HepG2 (cell line): ENCODE measurements at regions not wholly inside any gene's neighbourhood (a gene's known extent, or its start where the extent isn't known, plus 50 kb on each side); places are given as distances from the start of the nearest gene placed in this dataset.

Experiments
- ATAC-seq: fragments of 200-7000 bp; cut with Tn5 transposase; 3 replicates; pipeline ENCODE4 v1.9.1; 2020; ENCODE audit warnings: mild to moderate bottlenecking, moderate library complexity
- BruUV-seq: library from RNA; stranded (reverse); fragments of 400-500 nt; replicated peaks from 2 replicates; lab custom pipeline; 2021; lab: Mats Ljungman, UMichigan
- CTCF ChIA-PET: fragments of 300-600 bp; formaldehyde crosslinking; extraction: SDS; loops from one replicate; lab custom pipeline; 2021; ENCODE audit warnings: low total read pairs, inconsistent platforms, low intra/inter-chr PET ratio; lab: Yijun Ruan, JAX
- POLR2A ChIA-PET: fragments of 350-600 bp; sonication (Branson Sonifier 250); formaldehyde crosslinking; loops from one replicate; lab custom pipeline; 2020; ENCODE audit warnings: antibody characterized with exemption, inconsistent platforms; lab: Yijun Ruan, JAX
- DNase-seq: peaks from one replicate; pipeline ENCODE4 v3.0.0-alpha.2; 2015; ENCODE audit warnings: low spot score
- FAIRE-seq: peaks from 3 replicates; lab custom pipeline; 2011; peaks lifted over from hg19 to GRCh38; lab: Jason Lieb, UNC
- H2AFZ ChIP-seq: one replicate; pipeline ENCODE4 v1.6.1; 2011; ENCODE audit warnings: low read length, inconsistent platforms
- H3K27ac ChIP-seq: fragments of 300-600 bp; 3 replicates; pipeline ENCODE4 v1.8.0; 2011; ENCODE audit warnings: mixed run types, mild to moderate bottlenecking, mixed read lengths, low read length, inconsistent platforms; ENCODE audit not compliant: insufficient read depth; ENCODE audit errors: extremely low read length
- H3K27me3 ChIP-seq, 2 experiments: fragments of 200-600 bp in 1 of 2; 2 replicates in 1 of 2; 3 replicates in 1 of 2; pipeline versions ENCODE4 v1.6.0 to v1.8.0; 2011; ENCODE audit warnings: low read length in 2 of 2, mild to moderate bottlenecking in 2 of 2, moderate library complexity in 2 of 2, inconsistent platforms in 1 of 2; ENCODE audit not compliant: insufficient read depth in 2 of 2, control insufficient read depth in 1 of 2
- H3K36me3 ChIP-seq, 2 experiments: fragments of 200-600 bp in 1 of 2; replicated peaks in 1 of 2; 2 replicates in 1 of 2; 3 replicates in 1 of 2; pipeline versions ENCODE4 v1.5.1 to v1.8.0; 2011; ENCODE audit warnings: low read length in 2 of 2, inconsistent platforms in 1 of 2; ENCODE audit not compliant: insufficient read depth in 2 of 2, control insufficient read depth in 1 of 2
- H3K4me1 ChIP-seq: 2 replicates; pipeline ENCODE4 v1.5.1; 2012; ENCODE audit warnings: low read length, inconsistent platforms; ENCODE audit not compliant: insufficient read depth
- H3K4me2 ChIP-seq: 2 replicates; pipeline ENCODE4 v1.6.0; 2011; ENCODE audit warnings: low read depth, low read length, inconsistent platforms
- H3K4me3 ChIP-seq, 3 experiments: fragments of 200-600 bp in 1 of 3; sonication (generic), shearing (Covaris generic) in 1 of 3; replicated peaks in 1 of 3; 2 replicates each; pipeline ENCODE4 v1.5.1; 2011 to 2016; ENCODE audit warnings: low read length in 3 of 3, inconsistent platforms in 2 of 3, low read depth in 2 of 3, mild to moderate bottlenecking in 2 of 3, control low read depth in 1 of 3, mixed read lengths in 1 of 3; ENCODE audit not compliant: insufficient read depth in 1 of 3
- H3K79me2 ChIP-seq: one replicate; pipeline ENCODE4 v1.6.1; 2011; ENCODE audit warnings: low read length, inconsistent platforms; ENCODE audit not compliant: insufficient read depth
- H3K9ac ChIP-seq: 2 replicates; pipeline ENCODE4 v1.6.0; 2011; ENCODE audit warnings: mild to moderate bottlenecking, low read depth, low read length, inconsistent platforms; ENCODE audit not compliant: insufficient read depth
- H3K9me3 ChIP-seq: 2 replicates; pipeline ENCODE4 v1.5.1; 2012; ENCODE audit warnings: mild to moderate bottlenecking, low read length
- H4K20me1 ChIP-seq: 2 replicates; pipeline ENCODE4 v1.6.0; 2011; ENCODE audit warnings: inconsistent platforms, mild to moderate bottlenecking, low read length, moderate library complexity; ENCODE audit not compliant: insufficient read depth
- ATF7 ChIP-seq, 2 experiments: fragments of 450-650 bp in 1 of 2; sonication (generic) in 1 of 2; formaldehyde crosslinking in 1 of 2; IDR thresholded peaks; 2 replicates each; pipeline versions ENCODE4 v1.4.0 to v1.6.1; 2016 to 2020; ENCODE audit warnings: antibody characterized with exemption in 1 of 2, mild to moderate bottlenecking in 1 of 2, missing genetic modification reagents in 1 of 2
- HDAC6 ChIP-seq: fragments of 200-600 bp; sonication (generic); IDR thresholded peaks from 2 replicates; pipeline ENCODE4 v1.7.0; 2017; ENCODE audit warnings: mild to moderate bottlenecking, antibody characterized with exemption, low read length, low read depth
- THAP9 ChIP-seq: sonication (generic); formaldehyde crosslinking; IDR thresholded peaks from 2 replicates; pipeline ENCODE4; 2020; ENCODE audit warnings: missing genetic modification reagents, mild to moderate bottlenecking, borderline replicate concordance
- ZMYM4 ChIP-seq: sonication (generic); formaldehyde crosslinking; IDR thresholded peaks from 2 replicates; pipeline ENCODE4 v1.8.1; 2023; ENCODE audit warnings: mild to moderate bottlenecking, missing genetic modification reagents
- ZNF318 ChIP-seq: sonication (generic); formaldehyde crosslinking; IDR thresholded peaks from 2 replicates; pipeline ENCODE4 v1.4.0; 2020; ENCODE audit warnings: mild to moderate bottlenecking, missing genetic modification reagents
- ZNF580 ChIP-seq: IDR thresholded peaks from 2 replicates; pipeline ENCODE4 v1.6.1; 2016; ENCODE audit warnings: low read depth, borderline replicate concordance
- ZNF672 ChIP-seq: sonication (generic); formaldehyde crosslinking; IDR thresholded peaks from 2 replicates; pipeline ENCODE4 v1.8.1; 2022; ENCODE audit warnings: missing genetic modification reagents
- WGBS: methylation state at CpG from one replicate; pipeline ENCODE4 v1.1.6; 2017; ENCODE audit warnings: low lambda C conversion rate; 5-methylcytosine and 5-hydroxymethylcytosine counted together
- in situ Hi-C: cut with HindIII; loops from 2 replicates; pipeline ENCODE4 v1.10.0; 2017; ENCODE audit warnings: low pct_unique_long_range_greater_than_20kb; ENCODE audit not compliant: extremely low pct_ligation_motif_present
- intact Hi-C: fragments of 100-400 bp; cut with micrococcal nuclease; formaldehyde crosslinking; loops from one replicate; pipeline ENCODE4 v1.10.0; 2022; ENCODE audit not compliant: unreplicated experiment

GRCh38 chr9:96050048-96050860 is 174.8 kb downstream of the ERCC6L2 start:
- in situ Hi-C loops = no loop called here
- FAIRE-seq = no peak
- POLR2A ChIA-PET = no interaction called here

More at GRCh38 chr9:96050048-96050860, 174.8 kb downstream of the ERCC6L2 start:
- H3K27me3 ChIP-seq = peaks cover 4 to 63% of the 10 kb centered on the region in 2 experiments
- no peak overlapping the region for H2AFZ ChIP-seq
- no peaks in the 10 kb centered on the region for H4K20me1 ChIP-seq
- CTCF ChIA-PET = no interaction called here
- H3K4me3 ChIP-seq = no peak overlapping the region
- ATAC-seq (no peak), DNase-seq (no peak)
- intact Hi-C loops = no loop called here
- TF ChIP-seq ZNF672 (no peak), ATF7 (IDR thresholded peaks at IDR 0.05) (no peak), ATF7 (CRISPR knock-in tag; IDR thresholded peaks at IDR 0.05) (no peak), HDAC6 (no peak), ZNF580 (CRISPR knock-in tag) (no peak), ZNF318 (CRISPR knock-in tag) (no peak), THAP9 (CRISPR knock-in tag) (no peak), ZMYM4 (CRISPR knock-in tag) (no peak)
- H3K79me2 ChIP-seq = no peaks in the 10 kb centered on the region
- no peak overlapping the region for H3K9ac ChIP-seq
- no peak overlapping the region for H3K27ac ChIP-seq
- no TSS peak for BruUV-seq
- H3K9me3 ChIP-seq = no peaks in the 10 kb centered on the region
- H3K36me3 ChIP-seq = no peaks in the 10 kb centered on the region
- 68% methylated on average over 14 of the region's 30 CpGs for WGBS
- H3K4me2 ChIP-seq = no peak overlapping the region
- H3K4me1 ChIP-seq = peaks cover 24% of the 10 kb centered on the region
